NCI-H1092 (cell line): ENCODE measurements at regions not wholly inside any gene's neighbourhood (a gene's known extent, or its start where the extent isn't known, plus 50 kb on each side); places are given as distances from the start of the nearest gene placed in this dataset.

ENCODE experiments used
- DNase-seq: peaks from one replicate; lab custom pipeline; 2025; lab: John Stamatoyannopoulos, UW

DNA sequence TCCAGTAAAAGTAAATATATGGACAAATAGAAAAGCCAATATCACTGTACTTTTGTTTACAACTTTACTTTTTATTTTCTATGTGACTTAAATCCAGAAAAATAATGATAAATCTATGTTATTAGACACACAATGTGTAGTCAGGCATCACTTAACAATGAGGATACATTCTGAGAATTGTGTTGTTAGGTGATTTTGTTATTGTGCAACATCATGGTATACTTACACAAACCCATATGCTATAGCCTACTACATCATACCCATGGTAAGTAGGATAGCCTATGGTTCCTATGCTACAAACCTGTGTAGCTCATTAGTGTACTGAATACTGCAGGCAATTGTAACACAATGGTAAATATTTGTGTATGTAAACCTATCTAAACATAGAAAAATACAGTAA is 781.7 kb upstream of the GHITM start:
- no peak for DNase-seq

- no peak for DNase-seq
Observed at GRCh38 chr10:83367036-83367435, 772.3 kb upstream of the GHITM start.

DNA sequence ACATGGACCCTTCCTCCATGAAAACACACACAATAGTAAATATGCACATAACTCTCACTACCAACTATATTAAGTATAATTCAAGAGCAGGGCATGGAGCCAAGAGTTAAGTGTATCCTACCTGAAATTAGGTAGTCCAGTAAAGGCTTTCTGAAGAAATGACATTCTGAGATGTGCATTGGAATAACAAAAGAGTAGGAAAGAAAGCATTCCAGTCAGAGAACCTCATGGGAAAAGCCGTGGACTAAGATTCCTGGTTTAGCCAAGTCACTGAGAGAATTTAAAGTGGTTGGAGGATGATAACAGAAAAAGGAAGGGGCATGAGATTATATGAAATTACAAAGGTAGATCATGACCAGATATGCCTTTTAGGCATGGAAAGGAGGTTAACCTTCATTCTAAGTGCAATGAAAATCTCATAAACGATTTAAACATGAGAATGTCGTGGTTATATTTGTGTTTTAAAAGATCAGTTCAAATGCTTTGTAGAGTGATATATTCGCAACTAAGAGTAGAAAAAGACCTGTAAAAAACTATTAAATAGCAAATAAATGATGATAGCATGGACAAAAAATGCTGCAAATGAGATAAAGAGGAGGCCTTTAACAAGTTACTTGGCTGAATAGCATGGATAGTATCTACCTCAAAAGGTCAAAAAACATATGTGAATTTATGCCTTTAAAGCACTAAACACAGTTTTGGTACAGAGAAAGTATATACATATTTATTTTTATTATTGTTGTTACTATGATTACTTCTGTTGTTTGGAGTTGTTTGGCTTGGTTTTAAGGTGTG is 767.4 kb upstream of the GHITM start:
- DNase-seq: no peak

DNA sequence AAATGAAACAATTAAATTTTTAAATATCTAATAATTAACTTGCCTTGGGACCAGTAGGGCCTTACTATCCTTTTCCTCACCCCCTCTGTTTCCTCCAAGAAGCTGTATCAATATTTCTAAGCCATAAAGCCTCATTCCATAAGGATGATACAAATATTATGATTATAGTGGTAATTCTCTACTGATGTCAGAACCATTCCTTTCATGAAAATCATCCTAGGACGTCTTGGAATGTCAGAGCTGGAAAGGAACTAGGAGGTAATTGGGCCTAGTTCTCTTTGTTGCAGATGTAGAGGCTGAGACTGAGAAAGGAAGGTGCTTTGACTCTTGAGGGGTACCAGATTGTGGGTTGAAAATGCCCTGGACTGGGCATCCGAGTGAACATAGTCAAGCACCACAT is 766.7 kb upstream of the GHITM start:
- DNase-seq: no peak

GRCh38 chr10:83373671-83374070 is 765.6 kb upstream of the GHITM start:
- no peak for DNase-seq

- DNase-seq: no peak
Observed at GRCh38 chr10:83374741-83375140, 764.6 kb upstream of the GHITM start.

DNA sequence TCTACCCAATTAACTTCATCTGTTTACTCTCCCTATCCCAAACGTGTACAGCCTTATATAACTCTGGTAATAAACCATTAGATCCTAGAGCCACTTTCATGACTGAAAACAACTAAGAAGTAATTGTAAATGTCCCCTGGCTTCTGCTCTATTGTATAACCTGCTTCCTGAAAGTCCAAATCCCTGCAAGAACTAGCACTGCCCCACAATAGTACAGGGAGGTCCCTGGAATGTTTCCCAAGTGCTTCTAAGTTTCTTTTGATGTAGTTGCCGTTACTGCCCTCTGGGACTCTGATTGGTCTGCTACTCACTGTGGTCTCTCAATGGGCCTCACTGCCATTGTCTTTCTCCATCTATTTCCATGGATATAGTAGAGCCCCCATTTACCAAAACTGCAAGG is 764.0 kb upstream of the GHITM start:
- DNase-seq: no peak

GRCh38 chr10:83397806-83398205 is 741.5 kb upstream of the GHITM start:
- no peak for DNase-seq

- no peak for DNase-seq
Observed at GRCh38 chr10:83410570-83410969, 728.7 kb upstream of the GHITM start.

DNA sequence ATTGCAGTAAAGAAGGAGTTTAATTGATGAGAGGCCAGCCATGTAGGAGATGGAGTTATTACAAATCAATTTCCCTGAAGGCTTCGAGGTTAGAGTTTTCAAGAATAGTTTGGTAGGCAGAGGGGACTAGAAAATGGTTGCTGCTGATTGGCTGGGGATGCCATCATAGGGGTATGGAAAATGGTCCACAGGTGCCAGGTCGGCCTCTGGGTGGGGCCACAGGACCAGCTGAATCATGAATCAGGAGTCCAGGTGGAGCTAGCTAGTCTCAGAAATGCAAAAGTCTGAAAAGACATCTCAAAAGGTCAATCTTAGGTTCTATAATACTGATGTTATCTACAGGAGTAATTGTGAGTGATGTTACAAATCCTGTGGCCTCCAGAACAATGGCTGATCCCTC is 714.0 kb upstream of the GHITM start:
- DNase-seq: no peak

GRCh38 chr10:83427101-83427500 is 712.2 kb upstream of the GHITM start:
- no peak for DNase-seq

DNA sequence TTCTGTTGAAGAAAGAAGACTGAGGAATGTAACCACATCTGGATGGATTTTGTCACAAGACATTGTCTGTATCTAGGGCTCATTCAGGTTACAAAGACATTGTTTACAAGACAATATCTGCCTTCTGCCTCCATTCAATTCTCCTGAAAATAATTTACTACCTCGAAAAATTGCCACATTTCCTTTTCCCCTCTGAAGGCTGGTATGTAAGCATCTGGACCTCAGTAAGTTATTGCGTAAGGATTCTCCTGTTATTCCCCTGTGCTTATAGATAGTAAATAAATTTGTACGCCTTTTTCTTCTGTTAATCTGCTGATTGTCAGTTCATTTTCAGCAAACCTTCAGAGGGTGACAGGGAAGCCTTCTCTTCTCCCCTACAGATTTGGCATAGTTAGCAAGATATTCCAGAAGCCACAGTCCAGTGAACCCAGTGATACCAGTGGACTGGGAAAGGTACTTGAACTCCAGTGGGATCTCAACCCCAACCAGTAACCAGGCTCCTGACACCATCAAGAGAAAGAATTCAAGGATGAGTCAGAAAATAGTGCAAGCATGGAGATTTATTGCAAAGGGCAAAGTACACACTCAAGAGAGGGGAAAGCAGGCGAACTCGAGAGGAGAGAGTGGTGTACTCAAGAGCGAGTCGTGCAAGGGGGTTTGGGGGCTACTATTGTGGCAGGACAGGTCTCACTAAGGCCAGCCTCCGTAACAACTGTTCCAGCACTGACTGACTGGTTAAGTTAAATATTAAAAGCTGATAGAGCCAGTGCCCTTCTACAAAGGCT is 706.9 kb upstream of the GHITM start:
- DNase-seq: no peak

GRCh38 chr10:83433705-83434104 is 705.6 kb upstream of the GHITM start:
- no peak for DNase-seq

GRCh38 chr10:83448013-83448412 is 691.3 kb upstream of the GHITM start:
- no peak for DNase-seq

GRCh38 chr10:83458611-83459010 is 680.7 kb upstream of the GHITM start:
- DNase-seq: no peak

DNA sequence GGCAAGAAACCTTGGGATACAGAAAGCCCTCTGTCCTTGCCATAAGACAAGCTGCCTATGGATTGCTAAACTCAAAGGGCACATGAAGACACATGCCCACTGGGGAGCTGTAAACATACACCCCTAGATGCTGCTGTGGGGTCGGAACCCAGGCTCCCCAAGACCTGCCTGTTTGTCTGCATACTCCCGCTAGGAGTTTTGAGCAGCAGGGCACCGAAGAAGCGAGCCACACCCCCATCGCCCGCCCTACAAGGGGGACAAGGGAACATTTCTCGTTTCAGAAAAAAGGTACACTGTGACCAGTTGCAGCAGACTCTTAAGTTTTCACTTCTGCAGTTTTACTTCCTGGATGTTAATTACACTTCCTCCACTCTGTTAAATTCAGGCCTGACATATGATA is 680.2 kb upstream of the GHITM start:
- DNase-seq: no peak

DNA sequence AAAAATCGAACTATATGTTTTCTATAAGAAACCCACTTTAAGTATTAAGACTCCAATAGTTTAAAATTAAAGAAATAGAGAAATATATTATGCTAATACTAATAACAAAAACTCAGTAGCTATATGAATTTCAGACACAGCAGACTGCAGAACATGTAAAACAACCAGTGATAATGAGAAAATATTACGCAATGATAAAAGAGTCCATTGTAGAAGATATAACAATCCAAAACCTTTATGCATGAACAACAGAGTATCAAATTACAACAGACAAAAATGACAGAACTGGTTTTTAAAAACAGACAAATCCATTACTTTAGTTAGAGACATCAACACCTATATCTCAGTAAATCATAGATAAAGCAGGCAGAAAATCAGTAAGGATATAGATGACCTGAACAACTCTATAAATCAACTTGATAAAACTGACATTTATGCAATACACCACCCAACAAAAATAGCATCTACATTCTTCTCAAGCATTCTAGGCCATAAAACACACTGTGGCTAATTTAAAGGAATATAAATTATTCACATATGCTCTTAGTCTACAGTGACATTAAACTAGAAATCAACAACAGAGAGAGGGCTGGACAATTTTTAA is 669.5 kb upstream of the GHITM start:
- DNase-seq: no peak

DNA sequence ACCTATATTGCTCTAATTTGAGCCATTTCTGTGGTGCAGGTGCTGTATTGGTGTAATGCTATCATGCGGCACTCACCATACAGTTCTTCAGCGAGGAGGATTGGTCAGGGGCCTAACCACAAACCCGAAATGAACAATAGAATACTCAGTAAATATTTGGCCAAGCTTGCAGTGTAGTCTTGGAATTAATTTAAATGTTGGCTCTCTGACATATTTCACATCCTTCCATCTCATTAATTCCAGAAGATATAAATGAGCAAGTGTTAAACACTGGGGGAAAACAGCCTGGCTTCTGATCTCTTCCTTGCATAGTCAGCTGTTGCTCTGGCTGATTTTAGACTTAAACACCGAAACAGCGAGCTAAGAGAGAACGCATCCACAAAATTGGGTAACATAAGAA is 663.1 kb upstream of the GHITM start:
- no peak for DNase-seq

DNA sequence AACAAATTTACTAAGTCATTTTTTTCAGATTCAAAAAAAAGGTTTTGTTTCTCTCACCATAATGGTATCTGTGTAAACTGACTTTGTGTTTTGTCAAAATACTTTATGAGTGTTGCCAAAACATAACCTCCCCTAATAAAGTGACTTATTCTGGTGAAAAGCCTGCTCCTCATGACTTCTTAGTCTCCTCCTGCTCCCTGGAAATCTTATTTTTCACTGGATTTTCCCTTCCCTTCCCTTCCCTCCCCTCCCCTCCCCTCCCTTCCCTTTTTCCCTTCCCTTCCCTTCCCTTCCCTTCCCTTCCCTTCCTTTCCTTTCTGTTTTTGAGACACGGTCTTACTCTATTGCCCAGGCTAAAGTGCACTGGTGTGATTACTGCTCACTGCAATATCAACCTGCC is 650.1 kb upstream of the GHITM start:
- DNase-seq: no peak

GRCh38 chr10:83492004-83492403 is 647.3 kb upstream of the GHITM start:
- no peak for DNase-seq

GRCh38 chr10:83512681-83513080 is 626.6 kb upstream of the GHITM start:
- no peak for DNase-seq

DNA sequence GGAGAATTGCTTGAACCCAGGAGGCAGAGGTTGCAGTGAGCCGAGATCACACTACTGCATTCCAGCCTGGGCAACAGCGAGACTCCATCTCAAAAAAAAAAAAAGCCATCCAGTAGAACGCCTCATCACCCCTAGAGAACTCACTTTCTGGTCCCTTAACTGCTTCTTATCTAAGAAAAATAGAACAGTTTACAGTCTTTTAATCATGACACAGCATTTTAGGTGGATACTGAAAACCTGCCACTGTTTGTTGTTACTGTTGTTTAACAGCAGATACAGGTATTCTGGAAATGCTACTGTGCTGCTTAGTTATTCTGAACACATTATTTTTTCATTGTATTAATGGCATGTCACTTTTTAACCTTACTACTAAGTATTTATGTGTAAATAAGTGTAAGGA is 624.3 kb upstream of the GHITM start:
- no peak for DNase-seq

- no peak for DNase-seq
Observed at GRCh38 chr10:83516788-83517187, 622.5 kb upstream of the GHITM start.
